Karpas-422 (cell line): ENCODE measurements at regions not wholly inside any gene's neighbourhood (a gene's known extent, or its start where the extent isn't known, plus 50 kb on each side); places are given as distances from the start of the nearest gene placed in this dataset.

Source experiments
- DNase-seq: peaks from one replicate; pipeline ENCODE4 v3.0.0-alpha.2; 2015
- H2AFZ ChIP-seq: fragments of 200-600 bp; sonication (generic); 2 replicates; pipeline ENCODE4 v1.6.1; 2014; ENCODE audit warnings: antibody characterized with exemption, low read length, mixed read lengths
- H3K27ac ChIP-seq: fragments of 200-600 bp; sonication (generic); 2 replicates; pipeline ENCODE4 v1.5.1; 2014; ENCODE audit warnings: mild to moderate bottlenecking, low read length, moderate library complexity
- H3K27me3 ChIP-seq: fragments of 200-600 bp; sonication (generic); 2 replicates; pipeline ENCODE4 v1.6.1; 2014; ENCODE audit warnings: low read length, mixed read lengths
- H3K36me3 ChIP-seq: fragments of 200-600 bp; sonication (generic); 2 replicates; pipeline ENCODE4 v1.6.1; 2014; ENCODE audit warnings: low read length, mixed read lengths; ENCODE audit not compliant: insufficient read depth
- H3K4me1 ChIP-seq: fragments of 200-600 bp; sonication (generic); 2 replicates; pipeline ENCODE4 v1.6.1; 2014; ENCODE audit warnings: mild to moderate bottlenecking, low read length, mixed read lengths
- H3K4me2 ChIP-seq: fragments of 200-600 bp; sonication (generic); 2 replicates; pipeline ENCODE4 v1.6.1; 2014; ENCODE audit warnings: low read length, low read depth, mild to moderate bottlenecking; ENCODE audit not compliant: poor library complexity, severe bottlenecking
- H3K4me3 ChIP-seq: fragments of 200-600 bp; sonication (generic); 2 replicates; pipeline ENCODE4 v1.5.1; 2014; ENCODE audit warnings: mild to moderate bottlenecking, antibody characterized with exemption, low read length, mixed read lengths
- H3K79me2 ChIP-seq: fragments of 200-600 bp; sonication (generic); 2 replicates; pipeline ENCODE4 v1.6.1; 2014; ENCODE audit warnings: mild to moderate bottlenecking, low read length, mixed read lengths
- H3K9ac ChIP-seq: fragments of 200-600 bp; sonication (generic); 2 replicates; pipeline ENCODE4 v1.6.0; 2014; ENCODE audit warnings: low read length
- H3K9me2 ChIP-seq: fragments of 200-600 bp; sonication (generic), shearing (Covaris generic); replicated peaks from 2 replicates; pipeline ENCODE4 v1.6.0; 2014; ENCODE audit warnings: mild to moderate bottlenecking, low read length, moderate library complexity; ENCODE audit not compliant: insufficient read depth
- H3K9me3 ChIP-seq: fragments of 300-700, 200-600 bp; sonication (generic); 2 replicates; pipeline ENCODE4 v1.6.1; 2014; ENCODE audit warnings: low read length, mixed read lengths
- H4K20me1 ChIP-seq: fragments of 200-600 bp; sonication (generic); 2 replicates; pipeline ENCODE4 v1.6.1; 2014; ENCODE audit warnings: mild to moderate bottlenecking, antibody characterized with exemption, low read length, low read depth; ENCODE audit not compliant: insufficient read depth

DNA sequence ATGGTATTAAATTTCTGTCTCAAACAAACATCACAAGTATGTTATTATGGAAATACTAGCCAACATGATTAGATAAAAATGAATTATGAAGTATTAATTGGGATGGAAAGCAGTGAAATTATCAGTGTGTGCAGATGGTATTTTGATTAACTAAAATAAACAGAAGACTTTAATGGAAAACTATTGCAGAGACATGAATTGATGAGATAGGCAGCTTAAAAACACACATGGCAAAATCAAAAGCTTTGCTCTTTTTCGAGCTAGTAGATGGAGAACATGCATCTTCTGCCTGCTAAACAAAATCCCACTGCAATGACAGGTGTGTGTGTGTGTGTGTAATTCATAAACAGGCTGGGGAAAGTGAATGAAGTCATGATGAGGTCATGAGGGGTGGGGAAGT is 426.2 kb downstream of the MTRR start:
- Histone ChIP-seq H3K9me3 (no peaks in the 10 kb centered on the region; the same call in 1 of the 2 replicates), H3K36me3 (no peaks in the 10 kb centered on the region), H3K4me1 (no peaks in the 10 kb centered on the region), H2AFZ (no peak overlapping the region), H3K27ac (no peak overlapping the region), H3K4me3 (no peak overlapping the region), H3K9ac (no peak overlapping the region), H3K27me3 (no peaks in the 10 kb centered on the region), H4K20me1 (no peaks in the 10 kb centered on the region), H3K4me2 (no peak overlapping the region), H3K9me2 (no peaks in the 10 kb centered on the region), H3K79me2 (no peaks in the 10 kb centered on the region)
- no peak for DNase-seq

DNA sequence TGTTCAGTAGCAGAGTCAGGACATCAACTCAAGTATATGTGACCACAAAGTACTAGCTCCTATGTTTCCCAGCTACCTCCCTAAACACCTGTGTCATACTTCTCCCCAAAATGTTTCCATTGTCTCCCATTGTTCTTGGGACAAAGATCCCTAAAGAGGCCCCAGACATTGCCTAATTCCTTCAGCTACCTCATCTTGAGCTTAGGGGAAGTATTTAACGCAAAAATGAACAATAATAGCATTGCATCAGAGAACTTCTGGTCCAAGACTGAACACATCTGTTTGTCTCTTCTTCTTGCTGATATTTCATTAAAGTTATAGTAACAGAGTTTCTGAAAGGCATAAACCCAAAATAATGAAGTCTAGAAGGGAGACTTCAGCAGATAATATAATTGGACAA is 430.8 kb downstream of the MTRR start:
- Histone ChIP-seq H2AFZ (no peak overlapping the region), H3K4me3 (no peak overlapping the region), H3K9me2 (no peaks in the 10 kb centered on the region), H3K9me3 (peaks cover under 1% of the 10 kb centered on the region; the same call in 1 of the 2 replicates), H3K9ac (no peak overlapping the region), H3K27ac (no peak overlapping the region), H3K4me1 (no peaks in the 10 kb centered on the region), H3K27me3 (no peaks in the 10 kb centered on the region), H4K20me1 (no peaks in the 10 kb centered on the region), H3K4me2 (no peak overlapping the region), H3K36me3 (no peaks in the 10 kb centered on the region), H3K79me2 (no peaks in the 10 kb centered on the region)
- DNase-seq, result no peak

DNA sequence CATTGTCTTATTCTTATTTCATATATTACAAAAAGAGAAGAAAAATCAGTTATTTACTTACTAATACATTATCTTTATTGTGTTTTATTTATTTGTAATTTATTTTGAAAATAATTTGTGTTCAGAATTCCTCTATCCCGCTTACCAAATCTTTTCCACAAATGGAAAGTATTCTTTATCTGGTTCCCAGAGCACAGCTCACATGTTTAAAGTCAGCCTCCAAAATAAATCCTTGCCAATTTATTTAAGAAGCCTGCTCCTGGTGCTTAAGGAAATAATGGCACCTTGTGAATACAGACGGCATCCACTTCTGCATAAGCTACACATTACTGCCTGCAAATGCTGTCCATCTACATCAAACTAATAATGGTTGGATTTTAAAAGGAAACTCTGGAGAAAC is 435.4 kb downstream of the MTRR start:
- no peak overlapping the region for H3K4me3 ChIP-seq
- H3K4me1 ChIP-seq, result no peaks in the 10 kb centered on the region
- no peaks in the 10 kb centered on the region for H3K9me2 ChIP-seq
- H2AFZ ChIP-seq, result no peak overlapping the region
- H3K4me2 ChIP-seq, result no peak overlapping the region
- H3K9ac ChIP-seq, result no peak overlapping the region
- no peaks in the 10 kb centered on the region for H3K27me3 ChIP-seq
- peaks cover 3% of the 10 kb centered on the region for H3K9me3 ChIP-seq
- H3K36me3 ChIP-seq, result no peaks in the 10 kb centered on the region
- no peak overlapping the region for H3K27ac ChIP-seq
- H3K79me2 ChIP-seq, result no peaks in the 10 kb centered on the region
- no peak for DNase-seq
- no peaks in the 10 kb centered on the region for H4K20me1 ChIP-seq

DNA sequence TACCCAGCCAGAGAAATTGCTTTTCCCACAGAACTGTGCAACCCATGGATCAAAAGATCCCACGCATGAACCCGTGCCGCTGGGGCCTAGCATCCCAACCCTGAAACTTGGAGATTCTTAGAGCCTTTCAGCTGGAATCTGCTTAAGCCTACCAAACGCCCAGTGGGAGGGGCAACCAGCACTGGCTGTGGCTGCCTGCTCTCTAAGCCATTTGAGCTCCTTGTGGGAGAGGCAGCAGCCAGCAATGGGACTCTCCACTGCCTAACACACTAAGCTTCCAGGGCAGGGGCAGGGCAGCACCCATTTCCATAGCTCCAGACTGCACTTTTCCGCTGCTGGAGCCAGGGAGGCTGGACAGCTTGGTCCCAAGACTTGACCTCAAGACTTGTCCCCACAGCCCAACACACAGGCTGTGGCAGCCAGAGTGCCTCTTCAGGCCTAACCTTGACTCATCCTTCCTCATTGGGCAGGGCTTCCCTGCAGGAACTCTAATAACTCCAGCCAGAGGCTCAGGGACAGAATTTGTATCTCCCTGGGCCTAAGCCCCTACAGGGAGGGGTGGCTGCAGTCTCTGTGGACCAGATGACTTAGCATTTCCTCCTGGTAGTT is 437.4 kb downstream of the MTRR start:
- H3K36me3 ChIP-seq, result no peaks in the 10 kb centered on the region
- no peak overlapping the region for H3K4me3 ChIP-seq
- no peaks in the 10 kb centered on the region for H3K4me1 ChIP-seq
- H2AFZ ChIP-seq, result no peak overlapping the region
- no peak for DNase-seq
- no peaks in the 10 kb centered on the region for H4K20me1 ChIP-seq
- no peak overlapping the region for H3K9ac ChIP-seq
- H3K9me2 ChIP-seq, result no peaks in the 10 kb centered on the region
- no peak overlapping the region for H3K4me2 ChIP-seq
- H3K79me2 ChIP-seq, result no peaks in the 10 kb centered on the region
- no peak overlapping the region for H3K27ac ChIP-seq
- peaks cover 3% of the 10 kb centered on the region for H3K9me3 ChIP-seq
- H3K27me3 ChIP-seq, result no peaks in the 10 kb centered on the region

DNA sequence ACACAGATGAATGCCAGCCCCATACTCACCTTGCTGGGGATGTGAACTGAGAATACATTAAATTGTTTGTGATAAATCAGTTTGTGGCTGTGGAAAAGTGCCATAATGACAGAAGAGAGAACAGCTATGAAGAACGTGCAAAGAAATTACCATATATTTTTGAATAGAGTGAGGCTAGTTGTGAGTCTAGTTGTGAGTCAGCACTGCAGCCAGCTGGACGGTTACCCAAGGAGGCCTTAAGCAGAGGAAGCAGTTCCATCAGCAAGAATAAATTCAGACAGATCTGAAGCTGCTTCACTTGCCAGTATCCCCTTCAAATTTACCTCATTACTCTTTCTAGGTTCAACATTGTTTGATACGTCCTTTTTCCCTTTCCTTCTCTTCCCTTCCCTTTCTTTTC is 446.0 kb downstream of the MTRR start:
- Histone ChIP-seq H3K27ac (no peak overlapping the region), H3K36me3 (no peaks in the 10 kb centered on the region), H3K79me2 (no peaks in the 10 kb centered on the region), H3K27me3 (no peaks in the 10 kb centered on the region), H3K9me3 (peaks cover 4% of the 10 kb centered on the region), H3K4me2 (no peak overlapping the region), H2AFZ (no peak overlapping the region), H3K9me2 (no peaks in the 10 kb centered on the region), H3K9ac (no peak overlapping the region), H3K4me1 (no peaks in the 10 kb centered on the region), H3K4me3 (no peak overlapping the region), H4K20me1 (no peaks in the 10 kb centered on the region)
- DNase-seq, result no peak

DNA sequence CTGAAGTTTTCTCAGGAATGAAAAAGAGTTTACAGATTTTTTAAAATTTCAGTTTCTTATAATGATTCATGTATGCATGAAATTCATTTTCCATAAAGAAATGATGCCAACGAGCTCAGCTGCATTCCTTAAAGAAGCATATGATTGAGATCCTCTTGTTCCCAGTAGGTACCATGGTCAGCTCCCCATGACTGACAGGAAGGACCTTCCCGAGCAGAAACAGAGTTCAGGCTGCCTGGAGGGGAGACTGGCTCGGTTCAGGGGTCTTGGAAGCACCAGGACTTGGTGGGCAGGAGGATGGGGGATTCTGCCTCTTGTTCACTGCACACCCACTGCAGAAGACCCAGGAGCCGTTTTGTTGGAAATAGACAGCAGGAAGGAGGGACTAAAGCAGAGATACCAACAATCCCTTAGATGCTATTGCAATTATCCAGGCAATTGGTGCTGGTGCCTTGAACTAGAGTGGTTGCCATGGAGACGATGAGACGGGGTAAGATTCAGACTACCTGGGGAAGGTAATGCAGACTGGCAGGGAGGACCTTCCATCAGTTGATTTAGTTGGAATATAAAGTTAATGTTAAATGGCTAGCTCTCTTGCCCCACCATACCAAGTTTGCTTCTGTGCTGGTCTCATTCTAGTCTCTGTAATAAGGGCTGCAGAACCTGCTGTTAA is 447.8 kb downstream of the MTRR start:
- Histone ChIP-seq H3K4me3 (no peak overlapping the region), H3K4me2 (no peak overlapping the region), H3K9me2 (no peaks in the 10 kb centered on the region), H3K9me3 (peaks cover 4% of the 10 kb centered on the region), H3K9ac (no peak overlapping the region), H3K79me2 (no peaks in the 10 kb centered on the region), H3K27me3 (no peaks in the 10 kb centered on the region), H3K27ac (no peak overlapping the region), H4K20me1 (no peaks in the 10 kb centered on the region), H3K4me1 (no peaks in the 10 kb centered on the region), H2AFZ (no peak overlapping the region), H3K36me3 (no peaks in the 10 kb centered on the region)
- DNase-seq, result no peak

DNA sequence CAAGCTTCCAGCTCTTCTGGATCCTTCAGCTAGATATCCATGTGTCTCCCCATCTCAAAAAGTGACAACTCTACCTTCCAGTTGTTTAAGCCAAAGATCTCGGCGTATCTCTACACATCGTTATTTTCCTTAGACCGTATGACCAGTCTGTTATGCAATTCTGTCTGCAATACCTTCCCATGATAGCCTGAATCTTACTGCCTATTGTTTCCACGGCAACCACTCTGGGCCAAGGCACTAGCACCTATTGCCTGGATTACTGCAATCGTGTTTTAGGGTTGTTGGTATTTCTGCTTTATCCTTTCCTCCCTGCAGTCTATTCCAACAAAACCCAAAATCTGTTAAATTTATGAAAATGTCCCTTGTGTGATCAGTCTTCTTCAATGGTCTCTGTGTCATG is 448.4 kb downstream of the MTRR start:
- no peak for DNase-seq
- Histone ChIP-seq H3K36me3 (no peaks in the 10 kb centered on the region), H3K27ac (no peak overlapping the region), H2AFZ (no peak overlapping the region), H3K4me1 (no peaks in the 10 kb centered on the region), H3K9me3 (peaks cover 4% of the 10 kb centered on the region), H3K4me2 (no peak overlapping the region), H3K79me2 (no peaks in the 10 kb centered on the region), H3K4me3 (no peak overlapping the region), H3K9me2 (no peaks in the 10 kb centered on the region), H3K9ac (no peak overlapping the region), H3K27me3 (no peaks in the 10 kb centered on the region), H4K20me1 (no peaks in the 10 kb centered on the region)

DNA sequence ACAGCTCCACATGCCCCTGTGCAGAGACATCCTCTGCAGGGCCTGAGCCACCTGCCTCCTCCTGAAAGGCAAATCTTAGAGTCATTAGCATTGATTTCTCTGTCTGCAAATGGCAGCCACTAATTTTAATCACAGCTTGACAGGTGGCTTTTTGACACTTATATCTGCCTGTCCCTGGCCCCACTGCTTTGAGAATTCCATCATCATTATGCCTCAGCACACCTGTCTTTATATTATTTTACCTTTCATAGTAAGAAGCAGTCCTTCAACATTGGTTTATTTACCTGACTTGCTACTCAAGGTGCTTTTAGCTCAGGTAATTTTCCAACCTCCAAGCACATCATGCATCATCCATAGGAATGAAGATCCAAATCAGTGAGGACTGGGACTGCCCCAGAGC is 451.3 kb downstream of the MTRR start:
- no peak for DNase-seq
- Histone ChIP-seq H3K9ac (no peak overlapping the region), H3K9me2 (no peaks in the 10 kb centered on the region), H3K79me2 (no peaks in the 10 kb centered on the region), H3K27ac (no peak overlapping the region), H4K20me1 (no peaks in the 10 kb centered on the region), H3K9me3 (no peaks in the 10 kb centered on the region; the same call in none of the 2 replicates), H3K27me3 (no peaks in the 10 kb centered on the region), H3K36me3 (no peaks in the 10 kb centered on the region), H3K4me1 (no peaks in the 10 kb centered on the region), H2AFZ (no peak overlapping the region), H3K4me2 (no peak overlapping the region), H3K4me3 (no peak overlapping the region)
